A549 (cell line): ENCODE measurements at regions not wholly inside any gene's neighbourhood (a gene's known extent, or its start where the extent isn't known, plus 50 kb on each side); places are given as distances from the start of the nearest gene placed in this dataset.
A peak's percentile ranks its signal among the peaks of the same experiment; 100 is the strongest.

Experiments used
- ATAC-seq, 2 experiments: fragments of 200-7000 bp in 1 of 2; fragments of >200 bp in 1 of 2; cut with Nextera tagmentation in 1 of 2; cut with Tn5 transposase in 1 of 2; 3 replicates each; pipeline versions ENCODE4 v1.8.0 to v1.9.1; 2018 to 2020; ENCODE audit warnings: mild to moderate bottlenecking in 1 of 2, moderate library complexity in 1 of 2
- CTCF ChIA-PET: fragments of 300-600 bp; sonication (Branson Sonifier 250); formaldehyde crosslinking; extraction: SDS; loops from one replicate; lab custom pipeline; 2021; ENCODE audit warnings: antibody characterized with exemption, inconsistent platforms; lab: Yijun Ruan, JAX
- POLR2A ChIA-PET: fragments of 350-600 bp; formaldehyde crosslinking; extraction: SDS; loops from one replicate; lab custom pipeline; 2021; ENCODE audit warnings: antibody characterized with exemption, inconsistent platforms; lab: Yijun Ruan, JAX
- DNase-seq, 2 experiments: peaks; one replicate each; pipeline versions ENCODE4 v3.0.0 to v3.0.0-alpha.2; 2011 to 2016; ENCODE audit warnings: low read depth in 1 of 2, low spot score in 1 of 2
- FAIRE-seq: peaks from 2 replicates; lab custom pipeline; 2011; peaks lifted over from hg19 to GRCh38; lab: Jason Lieb, UNC
- H3K27ac ChIP-seq, 2 experiments: fragments of >200 bp; sonication (Bioruptor Twin); formaldehyde crosslinking; 3 replicates each; pipeline ENCODE4 v1.5.1; 2016 to 2017
- H3K4me1 ChIP-seq: fragments of >200 bp; sonication (Bioruptor Twin); formaldehyde crosslinking; 3 replicates; pipeline ENCODE4 v1.6.1; 2016
- H3K4me2 ChIP-seq: fragments of >200 bp; sonication (Bioruptor Twin); formaldehyde crosslinking; 3 replicates; pipeline ENCODE4 v1.6.1; 2016
- H3K4me3 ChIP-seq: fragments of >200 bp; sonication (Bioruptor Twin); formaldehyde crosslinking; 3 replicates; pipeline ENCODE4 v1.5.1; 2016
- H3K9me3 ChIP-seq: fragments of >200 bp; sonication (Bioruptor Twin); formaldehyde crosslinking; 3 replicates; pipeline ENCODE4 v1.6.1; 2016
- BHLHE40 ChIP-seq: IDR thresholded peaks from 2 replicates; pipeline ENCODE4 v1.6.1; 2012; ENCODE audit warnings: low read depth, low read length, inconsistent platforms
- CBX2 ChIP-seq: fragments of 200-600 bp; sonication (generic); IDR thresholded peaks from 2 replicates; pipeline ENCODE4 v1.6.1; 2016; ENCODE audit warnings: low read depth, mild to moderate bottlenecking, borderline replicate concordance
- CBX8 ChIP-seq: fragments of 200-600 bp; sonication (generic); IDR thresholded peaks from 2 replicates; pipeline ENCODE4 v1.6.1; 2016
- CEBPB ChIP-seq, 2 experiments: fragments of >200 bp in 1 of 2; sonication (Bioruptor Twin) in 1 of 2; formaldehyde crosslinking in 1 of 2; IDR thresholded peaks; 2 replicates each; pipeline ENCODE4 v1.6.1; 2012 to 2016
- CHD4 ChIP-seq: fragments of 200-600 bp; sonication (generic); IDR thresholded peaks from 2 replicates; pipeline ENCODE4 v1.6.1; 2016; ENCODE audit warnings: antibody characterized with exemption, mild to moderate bottlenecking, borderline replicate concordance
- EHF ChIP-seq: fragments of 250-450 bp; sonication (Bioruptor Pico); IDR thresholded peaks from 2 replicates; pipeline ENCODE4 v1.5.0; 2020; ENCODE audit warnings: mild to moderate bottlenecking
- EHMT2 ChIP-seq: fragments of 200-600 bp; sonication (generic); IDR thresholded peaks from 2 replicates; pipeline ENCODE4 v1.6.1; 2016; ENCODE audit warnings: antibody characterized with exemption, low read depth, mild to moderate bottlenecking, moderate library complexity
- FOSL2 ChIP-seq, 2 experiments: fragments of 450-650 bp in 1 of 2; fragments of >200 bp in 1 of 2; sonication (Bioruptor Twin) in 1 of 2; formaldehyde crosslinking; IDR thresholded peaks; 2 replicates each; pipeline versions ENCODE4 v1.5.0 to v1.6.1; 2016 to 2020; ENCODE audit warnings: mild to moderate bottlenecking in 1 of 2, moderate library complexity in 1 of 2
- FOXS1 ChIP-seq: fragments of 250-450 bp; sonication (Bioruptor Pico); IDR thresholded peaks from 2 replicates; pipeline ENCODE4 v1.5.0; 2020; ENCODE audit warnings: mild to moderate bottlenecking, moderate library complexity
- GATA3 ChIP-seq: IDR thresholded peaks from 2 replicates; pipeline ENCODE4 v1.6.1; 2012; ENCODE audit warnings: borderline replicate concordance
- HDAC2 ChIP-seq: fragments of 200-600 bp; sonication (generic); IDR thresholded peaks from 2 replicates; pipeline ENCODE4 v1.6.1; 2016
- HOXB5 ChIP-seq: fragments of 250-450 bp; sonication (Bioruptor Pico); IDR thresholded peaks from 2 replicates; pipeline ENCODE4 v1.5.0; 2020; ENCODE audit warnings: mild to moderate bottlenecking, moderate library complexity
- JUN ChIP-seq, 2 experiments: fragments of >200 bp; sonication (Bioruptor Twin); formaldehyde crosslinking; IDR thresholded peaks; 2 replicates in 1 of 2; 3 replicates in 1 of 2; pipeline ENCODE4 v1.6.1; 2016 to 2017
- JUNB ChIP-seq: fragments of >200 bp; sonication (Bioruptor Twin); formaldehyde crosslinking; IDR thresholded peaks from 2 replicates; pipeline ENCODE4 v1.6.1; 2016
- KDM5A ChIP-seq: fragments of 200-600 bp; sonication (generic); IDR thresholded peaks from 2 replicates; pipeline ENCODE4 v1.6.1; 2016; ENCODE audit warnings: antibody characterized with exemption, mild to moderate bottlenecking
- MAFK ChIP-seq: fragments of 450-650 bp; IDR thresholded peaks from 2 replicates; pipeline ENCODE4 v1.6.1; 2014; ENCODE audit not compliant: partially characterized antibody
- MYC ChIP-seq: IDR thresholded peaks from 2 replicates; pipeline ENCODE4 v1.6.1; 2012; ENCODE audit warnings: mild to moderate bottlenecking, inconsistent platforms, low read length, improper control_type of control experiment, borderline replicate concordance
- NPAS2 ChIP-seq: fragments of 250-450 bp; sonication (Bioruptor Pico); IDR thresholded peaks from 2 replicates; pipeline ENCODE4 v1.8.0; 2022; ENCODE audit warnings: mild to moderate bottlenecking, moderate library complexity, borderline replicate concordance
- NR3C1 ChIP-seq: fragments of >200 bp; sonication (Bioruptor Twin); formaldehyde crosslinking; IDR thresholded peaks from 3 replicates; pipeline ENCODE4 v1.6.1; 2017
- PHF8 ChIP-seq: fragments of 200-600 bp; sonication (generic); IDR thresholded peaks from 2 replicates; pipeline ENCODE4 v1.6.1; 2016; ENCODE audit warnings: low read depth, mild to moderate bottlenecking, antibody characterized with exemption, moderate library complexity, borderline replicate concordance
- POLR2A ChIP-seq: IDR thresholded peaks from 2 replicates; pipeline ENCODE4 v1.6.1; 2012; ENCODE audit warnings: mild to moderate bottlenecking, low read length
- RFX5 ChIP-seq: fragments of 450-650 bp; IDR thresholded peaks from 2 replicates; pipeline ENCODE4 v1.7.1; 2014; ENCODE audit warnings: antibody characterized with exemption, mild to moderate bottlenecking, moderate library complexity
- SREBF2 ChIP-seq: fragments of 450-650 bp; IDR thresholded peaks from 2 replicates; pipeline ENCODE4 v1.6.1; 2014; ENCODE audit warnings: mild to moderate bottlenecking, moderate library complexity
- ZFP36 ChIP-seq: fragments of 450-650 bp; IDR thresholded peaks from 2 replicates; pipeline ENCODE4 v1.6.1; 2014; ENCODE audit warnings: borderline replicate concordance; ENCODE audit not compliant: partially characterized antibody
- WGBS: methylation state at CpG from one replicate; pipeline ENCODE4 v1.1.6; 2017; ENCODE audit errors: missing lambda C conversion rate; 5-methylcytosine and 5-hydroxymethylcytosine counted together
- TF ChIP-seq, protein P1 (sequence below): IDR thresholded peaks from 2 replicates; pipeline ENCODE4 v1.6.1; 2012; ENCODE audit warnings: low read depth, borderline replicate concordance
- TF ChIP-seq, protein P2 (sequence below): fragments of 250-450 bp; sonication (Bioruptor Pico); IDR thresholded peaks from 2 replicates; pipeline ENCODE4 v1.5.0; 2020; ENCODE audit warnings: low read depth, mild to moderate bottlenecking, moderate library complexity
- TF ChIP-seq, protein P3 (sequence below): fragments of 200-600 bp; sonication (generic); IDR thresholded peaks from 2 replicates; pipeline ENCODE4 v1.6.1; 2016; ENCODE audit warnings: antibody characterized with exemption, mild to moderate bottlenecking, moderate library complexity
- TF ChIP-seq, protein P4 (sequence below): fragments of >200 bp; sonication (Bioruptor Twin); formaldehyde crosslinking; IDR thresholded peaks from 2 replicates; pipeline ENCODE4 v1.6.1; 2016
- TF ChIP-seq, protein P5 (sequence below): fragments of 150-350 bp; IDR thresholded peaks from 2 replicates; pipeline ENCODE4 v1.6.1; 2014; ENCODE audit warnings: low read depth, mild to moderate bottlenecking, low read length

DNA sequence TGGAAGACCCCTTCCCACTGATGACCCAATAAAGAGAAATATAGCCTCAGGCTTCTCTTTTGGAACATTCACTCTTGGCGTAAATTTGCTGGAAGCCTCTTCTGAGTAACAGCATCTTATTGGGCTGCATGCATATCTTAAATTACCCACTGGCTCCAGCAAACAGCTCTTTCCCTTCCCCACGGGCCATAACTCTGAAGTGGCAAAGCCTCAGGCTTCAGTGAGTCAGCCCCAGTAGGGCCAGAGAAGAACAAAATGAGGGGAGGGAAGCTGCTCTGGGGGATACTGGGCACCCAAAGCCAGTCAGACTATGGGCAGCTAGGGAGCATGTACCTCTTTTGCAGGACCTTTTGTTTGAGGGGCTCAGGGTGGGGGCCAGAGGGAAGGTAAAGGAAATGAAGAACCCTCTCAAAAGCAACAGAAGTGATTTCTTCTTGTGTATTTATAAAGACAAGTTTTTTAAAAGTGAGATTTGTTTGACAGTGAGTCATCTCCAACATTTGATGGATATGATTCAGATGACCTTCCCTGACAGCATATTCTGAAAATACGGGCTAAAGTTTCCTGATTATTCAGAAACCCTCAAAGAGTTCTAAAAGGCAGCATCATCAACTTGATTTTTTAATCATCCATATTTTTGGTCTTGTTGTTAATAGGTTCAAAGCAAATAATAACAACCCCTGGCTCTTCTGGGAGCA is 203.4 kb downstream of the KIF18A start:
- Histone ChIP-seq H3K9me3 (no peaks in the 10 kb centered on the region), H3K27ac (peak overlapping the region; percentile 51 to 77; a peak in 5 of 6 replicates), H3K4me1 (peaks cover 35% of the 10 kb centered on the region), H3K4me3 (no peak overlapping the region), H3K4me2 (peak overlapping the region; percentile 58)
- ChIA-PET POLR2A (no interaction called here), CTCF (interaction anchor here (0.8 kb wide), 1 partner anchor 11 kb away, joined by 3 read pairs; no protein-coding TSS in a partner anchor)
- peak; percentile 70 to 84; a peak in 4 of 6 replicates for ATAC-seq
- peak in 1 of 2 experiments; percentile 9 for DNase-seq
- WGBS = 17% methylated on average over 3 of the region's 3 CpGs
- FAIRE-seq = no peak
- TF ChIP-seq EHMT2 = no peak
- no peak for TF ChIP-seq PHF8
- TF ChIP-seq FOSL2 (IDR thresholded peaks at IDR 0.05) = peak; percentile 36
- TF ChIP-seq FOSL2 (CRISPR knock-in tag; IDR thresholded peaks at IDR 0.05) = peak; percentile 37; the same call in 1 of the 2 replicates
- no peak for TF ChIP-seq CHD4
- no peak for TF ChIP-seq MYC
- TF ChIP-seq EHF (CRISPR knock-in tag) = no peak
- TF ChIP-seq, protein P1, sequence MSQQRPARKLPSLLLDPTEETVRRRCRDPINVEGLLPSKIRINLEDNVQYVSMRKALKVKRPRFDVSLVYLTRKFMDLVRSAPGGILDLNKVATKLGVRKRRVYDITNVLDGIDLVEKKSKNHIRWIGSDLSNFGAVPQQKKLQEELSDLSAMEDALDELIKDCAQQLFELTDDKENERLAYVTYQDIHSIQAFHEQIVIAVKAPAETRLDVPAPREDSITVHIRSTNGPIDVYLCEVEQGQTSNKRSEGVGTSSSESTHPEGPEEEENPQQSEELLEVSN = no peak
- no peak for TF ChIP-seq CEBPB (IDR thresholded peaks at IDR 0.05)
- TF ChIP-seq GATA3 = no peak
- TF ChIP-seq JUNB = peak; percentile 60

DNA sequence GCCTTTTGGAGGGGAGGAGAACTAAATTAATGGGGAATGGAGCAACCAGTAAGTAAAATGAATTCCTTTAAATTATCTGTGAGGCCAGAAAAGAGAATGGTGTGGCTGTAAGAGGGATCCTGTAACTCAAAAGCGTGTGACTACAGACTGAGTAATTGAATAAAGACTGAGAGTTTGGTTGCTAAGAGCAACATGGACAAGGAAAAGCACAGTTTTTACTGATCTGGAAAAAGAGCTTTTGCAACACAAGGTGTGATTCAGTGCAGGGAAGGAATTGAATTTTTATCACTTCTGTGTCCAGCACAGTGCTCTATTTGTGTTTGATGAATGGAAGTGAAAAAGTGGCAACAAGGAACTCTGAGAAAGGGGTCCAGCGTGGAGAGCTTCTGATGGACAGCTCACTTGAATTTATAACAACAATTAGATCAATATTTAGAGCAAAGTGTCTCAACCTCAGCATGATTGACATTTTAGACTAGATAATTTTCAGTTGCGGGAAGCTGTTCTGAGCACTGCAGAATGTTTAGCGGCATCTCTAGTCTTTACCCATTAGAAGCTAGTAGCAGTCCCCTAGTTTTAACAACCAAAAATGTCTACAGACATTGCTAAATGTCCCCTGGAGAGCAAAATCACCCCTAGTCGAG is 202.8 kb upstream of the BDNF start:
- ATAC-seq (peak; percentile 60 to 62; a peak in 3 of 6 replicates), DNase-seq (peak in 1 of 2 experiments; percentile 25), FAIRE-seq (no peak)
- H3K9me3 ChIP-seq = no peaks in the 10 kb centered on the region
- peaks cover 24% of the 10 kb centered on the region for H3K4me1 ChIP-seq
- WGBS = 76% methylated on average over 5 of the region's 5 CpGs
- H3K27ac ChIP-seq = peak overlapping the region in 1 of 2 experiments; percentile 40; a peak in 2 of 6 replicates
- CTCF ChIA-PET = interaction anchor here (1.1 to 1.6 kb wide), 2 partner anchors 16 to 70 kb away, joined by 3 read pairs; no protein-coding TSS in a partner anchor
- TF ChIP-seq BHLHE40 (no peak), HDAC2 (no peak), NPAS2 (CRISPR knock-in tag) (no peak), JUN (IDR thresholded peaks at IDR 0.05) (no peak), CBX8 (no peak), MAFK (no peak), HOXB5 (no peak), POLR2A (no peak), RFX5 (no peak), FOXS1 (CRISPR knock-in tag) (no peak), CBX2 (no peak), KDM5A (no peak), SREBF2 (no peak), NR3C1 (no peak), ZFP36 (no peak)
- TF ChIP-seq, protein P2, sequence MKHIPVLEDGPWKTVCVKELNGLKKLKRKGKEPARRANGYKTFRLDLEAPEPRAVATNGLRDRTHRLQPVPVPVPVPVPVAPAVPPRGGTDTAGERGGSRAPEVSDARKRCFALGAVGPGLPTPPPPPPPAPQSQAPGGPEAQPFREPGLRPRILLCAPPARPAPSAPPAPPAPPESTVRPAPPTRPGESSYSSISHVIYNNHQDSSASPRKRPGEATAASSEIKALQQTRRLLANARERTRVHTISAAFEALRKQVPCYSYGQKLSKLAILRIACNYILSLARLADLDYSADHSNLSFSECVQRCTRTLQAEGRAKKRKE = no peak
- TF ChIP-seq, protein P3, sequence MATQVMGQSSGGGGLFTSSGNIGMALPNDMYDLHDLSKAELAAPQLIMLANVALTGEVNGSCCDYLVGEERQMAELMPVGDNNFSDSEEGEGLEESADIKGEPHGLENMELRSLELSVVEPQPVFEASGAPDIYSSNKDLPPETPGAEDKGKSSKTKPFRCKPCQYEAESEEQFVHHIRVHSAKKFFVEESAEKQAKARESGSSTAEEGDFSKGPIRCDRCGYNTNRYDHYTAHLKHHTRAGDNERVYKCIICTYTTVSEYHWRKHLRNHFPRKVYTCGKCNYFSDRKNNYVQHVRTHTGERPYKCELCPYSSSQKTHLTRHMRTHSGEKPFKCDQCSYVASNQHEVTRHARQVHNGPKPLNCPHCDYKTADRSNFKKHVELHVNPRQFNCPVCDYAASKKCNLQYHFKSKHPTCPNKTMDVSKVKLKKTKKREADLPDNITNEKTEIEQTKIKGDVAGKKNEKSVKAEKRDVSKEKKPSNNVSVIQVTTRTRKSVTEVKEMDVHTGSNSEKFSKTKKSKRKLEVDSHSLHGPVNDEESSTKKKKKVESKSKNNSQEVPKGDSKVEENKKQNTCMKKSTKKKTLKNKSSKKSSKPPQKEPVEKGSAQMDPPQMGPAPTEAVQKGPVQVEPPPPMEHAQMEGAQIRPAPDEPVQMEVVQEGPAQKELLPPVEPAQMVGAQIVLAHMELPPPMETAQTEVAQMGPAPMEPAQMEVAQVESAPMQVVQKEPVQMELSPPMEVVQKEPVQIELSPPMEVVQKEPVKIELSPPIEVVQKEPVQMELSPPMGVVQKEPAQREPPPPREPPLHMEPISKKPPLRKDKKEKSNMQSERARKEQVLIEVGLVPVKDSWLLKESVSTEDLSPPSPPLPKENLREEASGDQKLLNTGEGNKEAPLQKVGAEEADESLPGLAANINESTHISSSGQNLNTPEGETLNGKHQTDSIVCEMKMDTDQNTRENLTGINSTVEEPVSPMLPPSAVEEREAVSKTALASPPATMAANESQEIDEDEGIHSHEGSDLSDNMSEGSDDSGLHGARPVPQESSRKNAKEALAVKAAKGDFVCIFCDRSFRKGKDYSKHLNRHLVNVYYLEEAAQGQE = no peak
- TF ChIP-seq, protein P4, sequence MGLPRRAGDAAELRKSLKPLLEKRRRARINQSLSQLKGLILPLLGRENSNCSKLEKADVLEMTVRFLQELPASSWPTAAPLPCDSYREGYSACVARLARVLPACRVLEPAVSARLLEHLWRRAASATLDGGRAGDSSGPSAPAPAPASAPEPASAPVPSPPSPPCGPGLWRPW = no peak
- TF ChIP-seq, protein P5, sequence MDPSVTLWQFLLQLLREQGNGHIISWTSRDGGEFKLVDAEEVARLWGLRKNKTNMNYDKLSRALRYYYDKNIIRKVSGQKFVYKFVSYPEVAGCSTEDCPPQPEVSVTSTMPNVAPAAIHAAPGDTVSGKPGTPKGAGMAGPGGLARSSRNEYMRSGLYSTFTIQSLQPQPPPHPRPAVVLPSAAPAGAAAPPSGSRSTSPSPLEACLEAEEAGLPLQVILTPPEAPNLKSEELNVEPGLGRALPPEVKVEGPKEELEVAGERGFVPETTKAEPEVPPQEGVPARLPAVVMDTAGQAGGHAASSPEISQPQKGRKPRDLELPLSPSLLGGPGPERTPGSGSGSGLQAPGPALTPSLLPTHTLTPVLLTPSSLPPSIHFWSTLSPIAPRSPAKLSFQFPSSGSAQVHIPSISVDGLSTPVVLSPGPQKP = no peak
- no peak overlapping the region for H3K4me3 ChIP-seq
- POLR2A ChIA-PET = no interaction called here
- H3K4me2 ChIP-seq = 0 out of 3 replicates have a peak overlapping the region, but pooled peaks have one; percentile 12
